ENCODE measurements at regions not wholly inside any gene's neighbourhood (a gene's known extent, or its start where the extent isn't known, plus 50 kb on each side); places are given as distances from the start of the nearest gene placed in this dataset.

DNA sequence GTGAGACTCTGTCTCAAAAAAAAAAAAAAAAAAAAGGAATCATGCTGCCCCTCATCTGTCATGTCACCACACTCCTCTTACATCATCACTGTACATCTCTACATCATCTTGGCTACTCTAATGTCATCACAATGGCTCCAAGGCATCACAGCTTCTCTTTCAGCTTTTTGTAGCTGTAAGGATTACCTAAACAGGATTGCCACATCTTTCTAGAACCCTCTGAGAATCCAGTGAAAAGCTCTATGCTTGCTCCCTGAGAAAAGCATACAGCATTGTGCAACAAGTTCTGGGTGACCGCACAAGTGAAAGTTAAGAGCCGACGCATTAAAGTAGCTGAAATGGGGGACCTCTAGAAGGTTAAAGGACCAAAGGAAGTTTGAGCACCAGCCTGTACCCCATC is 272.5 kb downstream of the C12orf50 start:
- Histone ChIP-seq H3K9ac (ENCODE audit: low read depth in 2 of 2, low read length in 2 of 2) (no peak overlapping the region), H3K4me1 (no peaks in the 10 kb centered on the region), H3K9me3 (no peaks in the 10 kb centered on the region), H3K36me3 (no peaks in the 10 kb centered on the region), H3K4me3 (no peak overlapping the region), H3K27me3 (no peaks in the 10 kb centered on the region), H3K27ac (no peak overlapping the region)
- TF ChIP-seq, protein P1, sequence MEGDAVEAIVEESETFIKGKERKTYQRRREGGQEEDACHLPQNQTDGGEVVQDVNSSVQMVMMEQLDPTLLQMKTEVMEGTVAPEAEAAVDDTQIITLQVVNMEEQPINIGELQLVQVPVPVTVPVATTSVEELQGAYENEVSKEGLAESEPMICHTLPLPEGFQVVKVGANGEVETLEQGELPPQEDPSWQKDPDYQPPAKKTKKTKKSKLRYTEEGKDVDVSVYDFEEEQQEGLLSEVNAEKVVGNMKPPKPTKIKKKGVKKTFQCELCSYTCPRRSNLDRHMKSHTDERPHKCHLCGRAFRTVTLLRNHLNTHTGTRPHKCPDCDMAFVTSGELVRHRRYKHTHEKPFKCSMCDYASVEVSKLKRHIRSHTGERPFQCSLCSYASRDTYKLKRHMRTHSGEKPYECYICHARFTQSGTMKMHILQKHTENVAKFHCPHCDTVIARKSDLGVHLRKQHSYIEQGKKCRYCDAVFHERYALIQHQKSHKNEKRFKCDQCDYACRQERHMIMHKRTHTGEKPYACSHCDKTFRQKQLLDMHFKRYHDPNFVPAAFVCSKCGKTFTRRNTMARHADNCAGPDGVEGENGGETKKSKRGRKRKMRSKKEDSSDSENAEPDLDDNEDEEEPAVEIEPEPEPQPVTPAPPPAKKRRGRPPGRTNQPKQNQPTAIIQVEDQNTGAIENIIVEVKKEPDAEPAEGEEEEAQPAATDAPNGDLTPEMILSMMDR (IDR thresholded peaks at IDR 0.05): no peak
- intact Hi-C loops (cut with DNase I): no loop called here
- DNase-seq: no peak

DNA sequence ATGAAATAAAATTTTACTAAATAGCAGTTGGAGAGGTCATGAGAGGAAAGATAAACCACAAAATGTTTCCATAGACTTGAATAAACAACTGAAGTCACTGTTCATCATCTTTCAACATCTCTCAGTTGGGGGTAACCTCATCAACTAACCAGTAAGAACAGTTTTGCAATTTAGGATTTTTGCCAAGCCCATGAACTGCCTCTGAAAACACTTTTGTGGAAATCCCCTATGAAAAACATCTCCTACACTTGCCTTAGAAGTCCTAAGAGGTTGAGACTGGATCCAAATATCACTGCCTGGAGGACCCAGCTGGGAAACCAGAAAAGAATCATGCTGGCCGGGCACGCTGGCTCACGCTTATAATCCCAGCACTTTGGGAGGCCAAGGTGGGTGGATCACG is 273.1 kb downstream of the C12orf50 start:
- TF ChIP-seq, protein P1 (IDR thresholded peaks at IDR 0.05): no peak
- no peaks in the 10 kb centered on the region for H3K9me3 ChIP-seq
- intact Hi-C loops (cut with DNase I): no loop called here
- no peak overlapping the region for H3K4me3 ChIP-seq
- H3K9ac ChIP-seq (ENCODE audit: low read depth in 2 of 2, low read length in 2 of 2): no peak overlapping the region
- H3K27me3 ChIP-seq: no peaks in the 10 kb centered on the region
- no peak overlapping the region for H3K27ac ChIP-seq
- no peaks in the 10 kb centered on the region for H3K4me1 ChIP-seq
- no peak for DNase-seq
- no peaks in the 10 kb centered on the region for H3K36me3 ChIP-seq

DNA sequence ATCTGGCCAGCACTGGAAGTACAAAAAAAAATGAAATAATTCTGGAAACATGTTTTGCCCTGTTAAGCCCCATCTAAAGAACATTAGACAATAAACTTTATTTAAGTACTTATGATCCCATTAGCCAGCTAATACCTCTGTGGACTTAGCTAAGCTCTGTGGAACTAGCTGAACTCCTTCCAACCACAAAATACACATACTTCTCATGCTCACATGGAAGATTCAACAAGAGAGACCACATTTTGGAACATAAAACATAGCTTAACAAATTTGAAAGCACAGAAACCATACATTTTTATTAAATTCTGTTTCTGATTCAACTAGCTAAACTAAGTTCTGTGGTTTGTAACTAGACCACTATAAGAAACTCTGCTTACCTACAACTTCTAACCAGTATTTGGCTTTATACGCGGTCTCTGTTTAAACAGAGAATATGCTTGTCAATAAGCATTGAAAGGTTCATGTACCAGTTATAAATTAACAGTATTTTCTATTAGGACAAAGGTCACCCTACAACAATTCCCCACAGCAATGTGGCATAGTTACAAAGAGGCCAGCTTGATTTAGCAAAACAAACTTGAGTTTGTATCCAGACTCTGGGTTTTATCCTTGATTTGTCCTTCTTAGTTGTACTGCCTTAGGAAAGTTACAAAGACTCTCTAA is 300.1 kb downstream of the C12orf50 start:
- Histone ChIP-seq H3K36me3 (no peaks in the 10 kb centered on the region), H3K27ac (no peak overlapping the region), H3K4me3 (no peak overlapping the region), H3K4me1 (no peaks in the 10 kb centered on the region), H3K27me3 (no peaks in the 10 kb centered on the region), H3K9ac (ENCODE audit: low read depth in 2 of 2, low read length in 2 of 2) (no peak overlapping the region), H3K9me3 (no peaks in the 10 kb centered on the region)
- DNase-seq: no peak
- TF ChIP-seq, protein P1 (IDR thresholded peaks at IDR 0.05): no peak
- intact Hi-C loops (cut with DNase I): no loop called here

DNA sequence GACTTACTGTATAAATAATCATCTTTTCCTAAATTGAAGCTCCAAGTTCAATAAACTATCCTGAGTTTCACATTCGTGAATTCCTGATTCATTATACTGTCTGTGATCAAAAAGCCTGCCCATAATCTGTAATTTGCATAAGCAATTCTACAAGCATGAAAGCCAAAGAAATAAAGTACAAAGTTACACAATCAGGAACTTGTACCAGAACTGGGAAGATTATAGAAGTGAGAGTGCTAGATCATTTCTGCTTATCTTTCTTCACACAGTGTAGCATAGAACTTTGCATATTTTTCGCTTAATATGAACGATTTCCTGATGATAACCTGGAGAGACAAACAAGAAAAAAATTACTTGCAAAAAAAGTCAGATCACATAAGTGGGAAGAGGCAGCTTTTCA is 308.2 kb downstream of the C12orf50 start:
- no peak for DNase-seq
- no peaks in the 10 kb centered on the region for H3K4me1 ChIP-seq
- no peak overlapping the region for H3K27ac ChIP-seq
- no peaks in the 10 kb centered on the region for H3K27me3 ChIP-seq
- TF ChIP-seq, protein P1 (IDR thresholded peaks at IDR 0.05): no peak
- H3K9me3 ChIP-seq: no peaks in the 10 kb centered on the region
- no peaks in the 10 kb centered on the region for H3K36me3 ChIP-seq
- intact Hi-C loops (cut with DNase I): no loop called here
- H3K4me3 ChIP-seq: no peak overlapping the region
- no peak overlapping the region for H3K9ac ChIP-seq (ENCODE audit: low read depth in 2 of 2, low read length in 2 of 2)

DNA sequence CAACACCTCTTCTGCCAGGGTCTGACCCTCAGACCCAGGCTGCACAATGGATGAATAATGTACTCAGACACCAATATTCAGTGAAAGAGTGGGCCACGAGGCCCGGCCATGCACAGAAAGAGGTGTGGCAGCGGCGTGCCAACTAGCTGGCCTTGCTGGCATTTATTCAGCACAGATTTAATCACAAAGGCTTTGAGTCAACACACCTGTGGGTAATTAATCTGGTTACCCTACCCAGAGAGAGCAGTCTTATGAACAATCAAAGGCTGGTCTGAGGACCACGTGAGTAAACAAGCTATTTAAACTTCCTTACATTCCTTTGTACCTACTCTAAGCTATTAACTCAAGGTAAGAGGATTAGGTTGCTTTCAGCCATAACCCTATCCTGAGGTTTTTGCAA is 324.8 kb downstream of the C12orf50 start:
- no peaks in the 10 kb centered on the region for H3K4me1 ChIP-seq
- H3K9ac ChIP-seq (ENCODE audit: low read depth in 2 of 2, low read length in 2 of 2): no peak overlapping the region
- H3K27ac ChIP-seq: no peak overlapping the region
- no peak overlapping the region for H3K4me3 ChIP-seq
- H3K9me3 ChIP-seq: no peaks in the 10 kb centered on the region
- H3K36me3 ChIP-seq: no peaks in the 10 kb centered on the region
- DNase-seq: no peak
- H3K27me3 ChIP-seq: no peaks in the 10 kb centered on the region
- TF ChIP-seq, protein P1 (IDR thresholded peaks at IDR 0.05): no peak
- intact Hi-C loops (cut with DNase I): no loop called here
